ENCODE measurements at regions not wholly inside any gene's neighbourhood (a gene's known extent, or its start where the extent isn't known, plus 50 kb on each side); places are given as distances from the start of the nearest gene placed in this dataset.

DNA sequence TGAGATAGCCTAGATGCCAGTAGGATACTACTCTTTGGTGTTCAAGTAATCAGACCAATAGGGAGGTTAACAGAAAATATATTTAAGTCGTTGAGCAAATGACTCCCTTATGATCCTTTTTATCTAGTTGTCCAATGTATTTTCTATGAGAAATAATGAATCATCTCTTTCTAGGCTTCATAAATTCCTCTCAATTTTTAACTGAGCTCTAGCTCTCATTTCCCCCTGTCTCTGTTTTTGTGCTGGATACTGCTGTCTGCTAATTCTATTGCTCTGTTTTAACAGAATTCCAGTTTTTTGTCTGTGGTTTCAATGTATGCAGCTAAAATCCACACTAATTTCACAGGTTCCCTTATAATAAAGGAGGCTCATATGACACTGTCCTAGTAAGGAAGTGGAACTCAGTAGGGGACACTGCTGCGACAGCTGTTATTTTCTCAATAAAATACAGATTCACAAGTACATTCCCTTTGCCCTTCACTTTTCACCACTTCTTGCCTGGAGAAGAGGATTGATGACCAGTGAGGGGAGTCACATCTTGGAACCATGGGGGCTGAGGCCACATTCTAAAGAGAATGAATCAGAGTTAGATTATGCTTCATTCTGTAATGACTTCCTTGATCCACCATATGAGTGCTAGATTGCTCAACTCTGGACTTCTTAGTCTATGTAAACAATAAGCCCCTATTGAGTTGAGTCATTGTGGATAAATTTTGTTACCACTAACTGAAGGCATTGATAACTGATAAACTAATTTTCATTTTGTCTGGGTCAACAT is 558.7 kb upstream of the KCNMB2 start:
- no peak for DNase-seq

DNA sequence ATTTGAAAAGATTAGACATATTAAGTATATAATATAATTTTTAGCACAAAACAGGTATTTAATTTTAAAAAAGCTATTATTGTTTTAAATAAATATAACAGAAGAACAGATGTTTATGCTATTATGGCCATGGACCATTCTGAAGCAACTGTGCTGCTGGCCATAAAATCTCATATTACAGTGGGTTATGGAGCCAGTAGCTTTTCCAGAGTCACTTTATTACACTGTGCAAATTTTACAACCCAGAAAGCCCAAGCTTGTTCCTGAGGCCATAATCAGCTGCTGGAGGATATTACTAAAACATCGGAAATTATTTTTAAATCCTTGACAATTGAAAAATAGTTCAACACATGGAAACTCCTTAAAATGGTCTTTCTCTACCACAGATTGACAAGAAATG is 557.3 kb upstream of the KCNMB2 start:
- no peak for DNase-seq

- DNase-seq: no peak
Observed at GRCh38 chr3:177979703-177980102, 556.5 kb upstream of the KCNMB2 start.

DNA sequence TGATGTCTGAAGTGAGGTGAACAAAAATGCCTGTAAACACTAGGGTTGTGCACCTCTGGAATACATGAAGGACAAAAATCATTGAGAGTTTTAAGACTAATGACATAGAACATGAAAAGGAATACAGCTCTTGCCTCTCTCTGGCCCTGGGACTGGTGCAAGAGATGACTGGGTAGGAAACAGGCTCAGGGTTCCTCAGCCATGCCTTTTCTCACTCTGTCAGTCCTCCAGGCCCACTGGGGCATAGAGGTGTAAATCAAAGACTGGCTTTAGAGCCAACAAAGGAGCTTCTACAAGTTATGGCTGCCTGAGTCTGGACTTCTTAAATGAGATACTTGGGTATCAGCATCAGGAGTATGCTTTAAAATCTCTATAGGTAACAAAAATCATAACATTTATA is 554.7 kb upstream of the KCNMB2 start:
- DNase-seq: no peak

GRCh38 chr3:177982034-177982433 is 554.2 kb upstream of the KCNMB2 start:
- DNase-seq: no peak

GRCh38 chr3:177983320-177983719 is 552.9 kb upstream of the KCNMB2 start:
- DNase-seq: no peak

DNA sequence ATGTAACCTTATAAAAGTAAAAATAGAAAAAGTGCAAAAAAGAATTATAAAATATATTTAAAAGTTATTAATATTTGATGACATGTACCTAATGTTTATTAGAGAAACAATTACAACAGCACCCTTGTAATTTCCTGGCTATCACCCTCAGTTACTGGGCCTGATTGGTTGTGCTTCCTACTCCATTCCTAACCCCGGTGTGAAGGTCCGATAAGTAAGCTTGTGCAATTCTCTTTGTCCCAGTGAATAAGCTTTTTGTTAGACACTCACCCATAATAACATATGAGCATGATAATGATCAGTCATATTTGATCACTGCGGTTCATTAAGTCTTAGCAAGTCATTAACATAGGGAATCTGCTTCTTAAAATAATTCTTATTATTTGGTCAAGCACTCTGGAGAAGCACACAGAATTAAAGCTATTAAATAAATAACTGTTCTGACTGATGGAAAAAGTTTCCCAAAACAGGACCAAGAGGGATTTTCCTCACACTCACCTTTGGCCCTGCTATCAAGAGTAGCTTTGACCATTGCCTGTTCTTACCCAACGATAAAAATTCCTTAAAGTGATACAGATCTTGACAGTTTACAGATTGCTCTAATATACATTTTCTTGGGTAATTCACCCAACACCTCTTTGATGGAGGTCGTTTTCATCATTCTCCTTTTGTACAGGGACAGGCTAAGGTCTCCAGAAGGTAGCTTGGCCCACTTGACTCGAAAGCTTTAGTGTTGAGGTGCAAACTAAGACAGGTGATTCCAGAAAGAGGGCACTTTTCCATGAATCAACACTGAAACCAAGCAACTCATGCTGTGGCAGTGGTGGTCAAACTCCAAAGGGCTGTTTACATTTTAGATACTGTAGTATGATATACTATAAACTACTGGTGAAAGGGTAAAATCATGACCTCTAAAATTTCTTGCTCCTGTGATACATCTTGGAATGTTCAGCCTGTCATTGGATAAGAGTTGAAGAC is 543.0 kb upstream of the KCNMB2 start:
- DNase-seq: no peak

- DNase-seq: no peak
Observed at GRCh38 chr3:177994976-177995375, 541.3 kb upstream of the KCNMB2 start.

GRCh38 chr3:177995381-177996085 is 540.7 kb upstream of the KCNMB2 start:
- no peak for DNase-seq

- no peak for DNase-seq
Observed at GRCh38 chr3:178001670-178002101, 534.5 kb upstream of the KCNMB2 start.

- no peak for DNase-seq
Observed at GRCh38 chr3:178002113-178002512, 534.1 kb upstream of the KCNMB2 start.

DNA sequence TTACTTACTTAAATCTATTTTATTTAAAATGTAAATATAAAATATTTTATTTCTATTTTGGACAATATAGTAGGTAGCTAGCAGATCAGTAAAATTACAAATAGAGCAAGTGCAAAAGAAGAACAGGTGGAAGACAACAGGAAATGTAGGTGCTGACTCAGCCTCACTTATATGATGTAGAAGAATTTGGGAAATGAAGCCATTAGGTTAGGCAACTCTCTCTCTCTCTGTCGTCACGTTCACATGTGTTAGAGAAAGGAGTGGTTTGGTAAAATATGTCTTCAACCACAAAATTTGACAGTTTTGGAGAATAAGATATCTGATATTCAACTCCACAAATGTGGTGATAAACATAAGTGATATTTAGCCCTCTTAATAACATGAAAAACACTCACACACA is 532.5 kb upstream of the KCNMB2 start:
- no peak for DNase-seq

GRCh38 chr3:178005961-178006360 is 530.3 kb upstream of the KCNMB2 start:
- no peak for DNase-seq

- DNase-seq: no peak
Observed at GRCh38 chr3:178010306-178010705, 525.9 kb upstream of the KCNMB2 start.

DNA sequence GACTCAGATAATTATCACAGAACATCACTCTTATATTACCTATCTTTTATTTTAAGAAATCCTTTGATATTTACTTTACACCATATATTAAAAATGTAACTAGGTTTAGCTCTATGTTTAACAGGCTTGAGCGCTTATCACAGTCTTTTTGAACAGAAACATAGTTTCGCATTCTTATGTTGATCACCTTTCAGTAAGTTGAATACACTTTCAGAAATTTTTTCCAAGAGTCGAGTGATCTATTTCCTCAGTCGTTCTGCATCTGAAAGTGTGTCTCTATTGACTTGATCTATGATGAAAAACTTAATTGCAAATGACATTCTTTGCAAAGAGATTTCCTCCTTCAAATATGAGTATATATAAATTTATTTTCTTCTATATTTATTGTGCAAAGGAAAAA is 516.6 kb upstream of the KCNMB2 start:
- no peak for DNase-seq

- DNase-seq: no peak
Observed at GRCh38 chr3:178022599-178022998, 513.6 kb upstream of the KCNMB2 start.

- no peak for DNase-seq
Observed at GRCh38 chr3:178028933-178029332, 507.3 kb upstream of the KCNMB2 start.

DNA sequence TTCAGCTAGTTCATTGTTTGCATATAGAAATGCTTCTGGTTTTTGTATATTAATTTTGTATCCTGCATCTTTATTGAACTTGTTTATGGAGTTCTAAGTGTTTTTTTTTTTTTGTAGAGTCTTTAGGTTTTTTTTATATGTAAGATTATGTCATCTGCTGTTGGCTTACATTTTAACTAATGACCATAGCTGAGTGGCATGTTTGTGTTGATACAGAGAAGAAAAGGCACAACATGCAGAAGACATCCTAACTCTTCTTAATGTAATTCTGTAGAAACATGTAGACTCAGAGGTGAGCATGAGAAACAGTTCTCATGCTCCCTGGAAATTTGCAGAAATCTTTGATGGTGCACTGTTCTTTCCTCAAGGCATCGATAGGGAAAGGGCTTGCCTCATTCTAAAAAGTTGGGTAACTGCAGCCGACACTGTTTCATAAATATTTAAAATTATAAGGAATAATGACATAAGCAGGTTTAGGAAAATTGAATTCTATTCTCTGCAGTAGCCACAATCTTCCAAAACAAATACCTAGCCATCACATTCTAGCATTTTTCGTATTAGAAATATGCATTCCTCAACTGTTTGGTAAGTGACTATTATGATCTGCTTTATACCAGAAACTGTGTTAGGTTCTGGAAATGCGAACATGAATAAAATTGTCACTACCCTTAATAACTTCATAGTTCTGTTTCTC is 499.6 kb upstream of the KCNMB2 start:
- DNase-seq: no peak

GRCh38 chr3:178041931-178042330 is 494.3 kb upstream of the KCNMB2 start:
- DNase-seq: no peak

DNA sequence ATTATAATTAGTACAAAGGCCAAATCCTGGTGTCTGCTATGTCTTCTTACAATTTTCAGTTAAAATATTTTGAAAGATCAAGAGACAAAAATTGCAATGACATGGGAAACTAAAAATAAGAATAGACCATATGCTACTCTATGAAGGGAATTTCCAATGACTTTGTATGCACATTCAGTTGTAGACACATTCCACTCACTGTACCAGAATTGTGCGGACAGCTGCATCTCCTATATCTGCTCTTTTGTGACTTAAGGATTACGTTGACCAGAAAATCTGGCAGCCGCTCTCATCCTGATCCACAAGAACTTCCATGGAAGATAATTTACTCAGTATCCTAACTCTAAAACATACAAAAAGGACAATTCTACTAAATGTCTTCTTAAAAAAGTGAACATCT is 493.9 kb upstream of the KCNMB2 start:
- DNase-seq: no peak

DNA sequence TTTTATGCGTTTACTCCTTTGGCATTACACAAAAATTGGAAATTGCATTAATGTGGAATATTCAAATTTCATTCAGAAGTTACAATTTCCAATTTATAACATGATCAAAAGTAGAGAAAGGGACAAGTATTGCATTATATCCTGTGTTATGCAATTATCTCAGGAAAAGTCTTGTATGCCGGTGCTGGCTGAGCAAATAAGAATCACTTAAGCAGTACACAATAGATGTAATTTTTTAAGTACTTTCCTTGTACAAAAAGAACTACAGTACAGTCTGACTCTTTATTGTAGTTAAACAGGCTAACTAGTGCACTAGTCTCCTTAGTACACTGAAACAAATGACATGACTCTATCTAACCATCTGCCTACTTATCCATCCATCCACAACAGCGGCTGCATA is 493.2 kb upstream of the KCNMB2 start:
- DNase-seq: no peak

- no peak for DNase-seq
Observed at GRCh38 chr3:178044320-178044719, 491.9 kb upstream of the KCNMB2 start.

DNA sequence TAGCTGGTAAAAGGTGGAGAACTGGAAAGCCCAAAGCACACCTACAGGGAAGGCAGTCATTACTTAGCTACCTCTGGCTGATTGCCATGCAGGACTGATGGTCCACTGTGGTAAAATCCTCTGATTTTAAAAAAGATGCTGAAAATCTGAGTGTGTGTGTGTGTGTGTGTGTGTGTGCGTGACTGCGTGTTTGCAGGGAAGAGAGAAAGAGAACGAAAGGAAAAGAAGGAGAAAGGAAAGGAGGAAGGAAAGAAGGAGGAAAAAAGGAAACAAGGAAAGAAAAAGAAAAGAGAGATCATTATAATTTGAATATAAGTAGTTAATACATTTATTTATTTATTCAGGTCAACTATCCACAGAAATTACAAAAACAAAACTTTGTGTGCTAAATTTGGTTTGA is 488.7 kb upstream of the KCNMB2 start:
- no peak for DNase-seq

Measured in stimulated activated CD4-positive, alpha-beta T cell treated with anti-CD3 and anti-CD28 coated beads, Interleukin-4, amount 100 ng/mL, for 4 hours (primary cell).